ENCODE measurements at regions not wholly inside any gene's neighbourhood (a gene's known extent, or its start where the extent isn't known, plus 50 kb on each side); places are given as distances from the start of the nearest gene placed in this dataset.
A peak's percentile ranks its signal among the peaks of the same experiment; 100 is the strongest.
"Not testable (repeated sequence)": the region's sequence is repeated elsewhere in the genome, so short reads cannot be mapped to it uniquely, and the experiment has no call there.

GRCh38 chr9:104326912-104327311 is 177.2 kb upstream of the OR13F1 start:
- no peak for DNase-seq (ENCODE audit: low read depth)

- no peak for DNase-seq (ENCODE audit: low read depth)
These were observed 174.8 kb upstream of the OR13F1 start for GRCh38 chr9:104329245-104329644.

GRCh38 chr9:104330841-104331240 is 173.2 kb upstream of the OR13F1 start:
- DNase-seq (ENCODE audit: low read depth), result no peak

GRCh38 chr9:104334549-104334948 is 169.5 kb upstream of the OR13F1 start:
- no peak for DNase-seq (ENCODE audit: low read depth)

- peak; percentile 7 for DNase-seq (ENCODE audit: low read depth)
These were observed 164.4 kb upstream of the OR13F1 start for GRCh38 chr9:104339692-104340091.

- DNase-seq (ENCODE audit: low read depth), result no peak
These were observed 161.5 kb upstream of the OR13F1 start for GRCh38 chr9:104342552-104342951.

- no peak for DNase-seq (ENCODE audit: low read depth)
These were observed 159.0 kb upstream of the OR13F1 start for GRCh38 chr9:104345061-104345460.

GRCh38 chr9:104350541-104350940 is 153.5 kb upstream of the OR13F1 start:
- DNase-seq (ENCODE audit: low read depth), result no peak

GRCh38 chr9:104351726-104352125 is 152.3 kb upstream of the OR13F1 start:
- DNase-seq (ENCODE audit: low read depth), result no peak

- no peak for DNase-seq (ENCODE audit: low read depth)
These were observed 142.9 kb upstream of the OR13F1 start for GRCh38 chr9:104361207-104361606.

GRCh38 chr9:104362912-104363472 is 141.1 kb upstream of the OR13F1 start:
- no peak for DNase-seq (ENCODE audit: low read depth)

GRCh38 chr9:104367507-104367906 is 136.6 kb upstream of the OR13F1 start:
- DNase-seq (ENCODE audit: low read depth), result peak; percentile 39

GRCh38 chr9:104368318-104368717 is 135.7 kb upstream of the OR13F1 start:
- not testable (repeated sequence) for DNase-seq (ENCODE audit: low read depth)

GRCh38 chr9:104374711-104375110 is 129.4 kb upstream of the OR13F1 start:
- no peak for DNase-seq (ENCODE audit: low read depth)

- DNase-seq (ENCODE audit: low read depth), result no peak
These were observed 118.0 kb upstream of the OR13F1 start for GRCh38 chr9:104386013-104386412.

- DNase-seq (ENCODE audit: low read depth), result peak; percentile 67
These were observed 117.5 kb upstream of the OR13F1 start for GRCh38 chr9:104386425-104387069.

GRCh38 chr9:104388071-104388470 is 116.0 kb upstream of the OR13F1 start:
- DNase-seq (ENCODE audit: low read depth), result no peak

GRCh38 chr9:104389341-104389740 is 114.7 kb upstream of the OR13F1 start:
- no peak for DNase-seq (ENCODE audit: low read depth)

- DNase-seq (ENCODE audit: low read depth), result not testable (repeated sequence)
These were observed 109.2 kb upstream of the OR13F1 start for GRCh38 chr9:104394901-104395300.

GRCh38 chr9:104412238-104412637 is 91.8 kb upstream of the OR13F1 start:
- DNase-seq (ENCODE audit: low read depth), result no peak

- no peak for DNase-seq (ENCODE audit: low read depth)
These were observed 87.6 kb upstream of the OR13F1 start for GRCh38 chr9:104416470-104416869.

- no peak for DNase-seq (ENCODE audit: low read depth)
These were observed 86.8 kb upstream of the OR13F1 start for GRCh38 chr9:104417296-104417695.

- DNase-seq (ENCODE audit: low read depth), result no peak
These were observed 75.0 kb upstream of the OR13F1 start for GRCh38 chr9:104429031-104429546.

GRCh38 chr9:104435059-104435458 is 69.0 kb upstream of the OR13F1 start:
- DNase-seq (ENCODE audit: low read depth), result no peak

All from iris pigment epithelial cell (primary cell).